ENCODE measurements at regions not wholly inside any gene's neighbourhood (a gene's known extent, or its start where the extent isn't known, plus 50 kb on each side); places are given as distances from the start of the nearest gene placed in this dataset.

GRCh38 chr3:72328755-72329277, 519.4 kb downstream of the SHQ1 start:
- TF ChIP-seq CTCF (IDR thresholded peaks at IDR 0.05): no peak

- TF ChIP-seq CTCF (IDR thresholded peaks at IDR 0.05): no peak
These were observed 521.2 kb downstream of the SHQ1 start for GRCh38 chr3:72327008-72327407.

- TF ChIP-seq CTCF (IDR thresholded peaks at IDR 0.05): no peak
These were observed 523.9 kb downstream of the SHQ1 start for GRCh38 chr3:72324253-72324811.

GRCh38 chr3:72323773-72324172, 524.5 kb downstream of the SHQ1 start:
- TF ChIP-seq CTCF (IDR thresholded peaks at IDR 0.05): no peak

- no peak for TF ChIP-seq CTCF (IDR thresholded peaks at IDR 0.05)
These were observed 525.8 kb downstream of the SHQ1 start for GRCh38 chr3:72322264-72322976.

GRCh38 chr3:72320955-72321303, 527.3 kb downstream of the SHQ1 start:
- no peak for TF ChIP-seq CTCF (IDR thresholded peaks at IDR 0.05)

GRCh38 chr3:72320095-72320954, 527.9 kb downstream of the SHQ1 start:
- no peak for TF ChIP-seq CTCF (IDR thresholded peaks at IDR 0.05)
